Lung (tissue), 11 donors: ENCODE measurements at regions not wholly inside any gene's neighbourhood (a gene's known extent, or its start where the extent isn't known, plus 50 kb on each side); places are given as distances from the start of the nearest gene placed in this dataset.
A peak's percentile ranks its signal among the peaks of the same experiment; 100 is the strongest.

Experiments
- ATAC-seq: fragments of 200-7000 bp; cut with Tn5 transposase; one replicate; pipeline ENCODE4 v1.9.1; 2020; ENCODE audit warnings: moderate number of reproducible peaks; ENCODE audit not compliant: insufficient read depth, low FRiP score
- DNase-seq, 3 donors: peaks; one replicate each; pipeline ENCODE4 v3.0.0-alpha.2; 2013 to 2017
- H3K27ac ChIP-seq, 2 donors: one replicate each; pipeline ENCODE4 v1.5.1; 2013; ENCODE audit warnings: mild to moderate bottlenecking in 2 of 2, moderate library complexity in 2 of 2, control low read depth in 1 of 2, inconsistent platforms in 1 of 2, low read depth in 1 of 2, low read length in 1 of 2
- H3K27me3 ChIP-seq, 3 donors: one replicate each; pipeline ENCODE4 v1.5.1; 2013; ENCODE audit warnings: low read length in 2 of 3; ENCODE audit not compliant: control insufficient read depth in 3 of 3, insufficient read depth in 3 of 3
- H3K36me3 ChIP-seq, 4 donors: one replicate each; pipeline ENCODE4 v1.5.1; 2013; ENCODE audit warnings: low read length in 4 of 4, mild to moderate bottlenecking in 1 of 4, moderate library complexity in 1 of 4; ENCODE audit not compliant: control insufficient read depth in 4 of 4, insufficient read depth in 4 of 4
- H3K4me1 ChIP-seq, 5 donors: one replicate each; pipeline ENCODE4 v1.5.1; 2013; ENCODE audit warnings: low read length in 5 of 5, mild to moderate bottlenecking in 2 of 5, moderate library complexity in 1 of 5; ENCODE audit not compliant: control insufficient read depth in 5 of 5, insufficient read depth in 5 of 5
- H3K4me3 ChIP-seq: one replicate; pipeline ENCODE4 v1.5.1; 2013; ENCODE audit warnings: mild to moderate bottlenecking, control low read depth, moderate library complexity
- H3K9ac ChIP-seq, 2 donors: one replicate each; pipeline ENCODE4 v1.5.1; 2013; ENCODE audit warnings: low read length in 2 of 2, control low read depth in 1 of 2; ENCODE audit not compliant: insufficient read depth in 1 of 2
- H3K9me3 ChIP-seq, 4 donors: one replicate each; pipeline ENCODE4 v1.5.1; 2013; ENCODE audit warnings: low read length in 3 of 4, mild to moderate bottlenecking in 1 of 4, moderate library complexity in 1 of 4; ENCODE audit not compliant: control insufficient read depth in 4 of 4, insufficient read depth in 3 of 4
- WGBS, 2 donors: extraction: QIAGEN DNeasy Blood & Tissue Kit; methylation state at CpG; one replicate each; pipeline ENCODE4 v1.1.7; 2013; 5-methylcytosine and 5-hydroxymethylcytosine counted together
- TF ChIP-seq, protein P1 (sequence below): IDR thresholded peaks from 2 replicates; pipeline ENCODE4 v1.5.1; 2012; ENCODE audit warnings: mild to moderate bottlenecking; ENCODE audit errors: control extremely low read depth, extremely low read depth
- donor health status: control.
- donor health status: control.
- donor health status: Bipolar disorder and iron deficiency.
- donor health status: healthy.
- donor health status: DM: yes; HTN: yes; CAD: no.

DNA sequence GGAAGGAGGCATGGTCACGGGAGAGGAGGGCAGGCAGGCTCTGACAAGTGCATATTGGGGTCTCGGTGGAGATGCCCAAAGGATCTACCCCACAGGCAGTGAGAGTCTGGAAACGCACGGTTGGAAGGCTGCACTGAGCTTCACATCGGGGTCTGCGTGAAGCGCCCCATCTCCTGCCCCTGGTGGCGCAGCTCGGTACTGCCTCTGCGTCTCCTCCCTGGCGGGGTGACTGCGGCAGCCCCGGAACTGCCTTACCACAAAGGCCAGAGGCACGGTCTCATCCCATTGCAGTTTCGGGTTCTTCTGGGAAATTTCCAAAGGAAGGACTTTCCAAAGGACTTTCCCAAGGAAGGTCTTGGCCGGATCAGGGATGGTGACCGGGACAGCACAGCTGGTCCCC is 69.2 kb upstream of the AJAP1 start:
- H3K4me3 ChIP-seq = no peak overlapping the region
- no peak overlapping the region for H3K27ac ChIP-seq
- no peak for ATAC-seq
- H3K9ac ChIP-seq = no peak overlapping the region
- H3K36me3 ChIP-seq = no peaks in the 10 kb centered on the region
- H3K27me3 ChIP-seq = peaks cover 0 to 34% (median 14%) of the 10 kb centered on the region in 3 donors
- peaks cover 0 to 3% (median 0%) of the 10 kb centered on the region in 5 donors for H3K4me1 ChIP-seq
- peaks cover 0 to 3% (median 0%) of the 10 kb centered on the region in 4 donors for H3K9me3 ChIP-seq
- peak in 2 of 3 donors; percentile 16 to 20 for DNase-seq
- TF ChIP-seq, protein P1, sequence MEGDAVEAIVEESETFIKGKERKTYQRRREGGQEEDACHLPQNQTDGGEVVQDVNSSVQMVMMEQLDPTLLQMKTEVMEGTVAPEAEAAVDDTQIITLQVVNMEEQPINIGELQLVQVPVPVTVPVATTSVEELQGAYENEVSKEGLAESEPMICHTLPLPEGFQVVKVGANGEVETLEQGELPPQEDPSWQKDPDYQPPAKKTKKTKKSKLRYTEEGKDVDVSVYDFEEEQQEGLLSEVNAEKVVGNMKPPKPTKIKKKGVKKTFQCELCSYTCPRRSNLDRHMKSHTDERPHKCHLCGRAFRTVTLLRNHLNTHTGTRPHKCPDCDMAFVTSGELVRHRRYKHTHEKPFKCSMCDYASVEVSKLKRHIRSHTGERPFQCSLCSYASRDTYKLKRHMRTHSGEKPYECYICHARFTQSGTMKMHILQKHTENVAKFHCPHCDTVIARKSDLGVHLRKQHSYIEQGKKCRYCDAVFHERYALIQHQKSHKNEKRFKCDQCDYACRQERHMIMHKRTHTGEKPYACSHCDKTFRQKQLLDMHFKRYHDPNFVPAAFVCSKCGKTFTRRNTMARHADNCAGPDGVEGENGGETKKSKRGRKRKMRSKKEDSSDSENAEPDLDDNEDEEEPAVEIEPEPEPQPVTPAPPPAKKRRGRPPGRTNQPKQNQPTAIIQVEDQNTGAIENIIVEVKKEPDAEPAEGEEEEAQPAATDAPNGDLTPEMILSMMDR = no peak
- WGBS, 2 donors = 18 to 19% methylated on average over 17 of the region's 17 CpGs

DNA sequence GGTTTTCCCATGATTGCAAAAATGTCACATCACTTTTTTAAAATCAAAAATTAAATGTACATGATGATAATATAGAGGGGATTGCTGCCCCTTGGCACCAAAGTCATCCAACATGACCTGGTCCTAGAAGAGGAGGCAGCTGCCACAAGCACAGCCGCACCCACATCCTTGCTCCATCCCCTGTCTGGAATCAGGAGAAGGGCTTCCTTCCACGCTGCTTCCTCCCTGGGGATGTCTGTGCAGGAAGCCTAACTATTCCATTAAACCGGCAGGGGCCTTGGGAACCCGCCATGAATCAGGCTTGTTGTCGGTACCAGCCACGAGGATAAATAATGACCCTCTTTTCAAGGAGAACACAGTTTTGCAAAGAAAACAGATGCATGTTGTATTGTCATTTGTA is 68.7 kb upstream of the AJAP1 start:
- H3K4me3 ChIP-seq = no peak overlapping the region
- H3K9ac ChIP-seq = no peak overlapping the region
- 31 to 32% methylated on average over 5 to 6 of the region's 6 CpGs for WGBS, 2 donors
- H3K27me3 ChIP-seq = peaks cover 0 to 34% (median 14%) of the 10 kb centered on the region in 3 donors
- no peak overlapping the region for H3K27ac ChIP-seq
- ATAC-seq (no peak), DNase-seq (no peak)
- H3K4me1 ChIP-seq = peaks cover 0 to 3% (median 0%) of the 10 kb centered on the region in 5 donors
- peaks cover 0 to 3% (median 0%) of the 10 kb centered on the region in 4 donors for H3K9me3 ChIP-seq
- no peaks in the 10 kb centered on the region for H3K36me3 ChIP-seq
- TF ChIP-seq, protein P1 = no peak

DNA sequence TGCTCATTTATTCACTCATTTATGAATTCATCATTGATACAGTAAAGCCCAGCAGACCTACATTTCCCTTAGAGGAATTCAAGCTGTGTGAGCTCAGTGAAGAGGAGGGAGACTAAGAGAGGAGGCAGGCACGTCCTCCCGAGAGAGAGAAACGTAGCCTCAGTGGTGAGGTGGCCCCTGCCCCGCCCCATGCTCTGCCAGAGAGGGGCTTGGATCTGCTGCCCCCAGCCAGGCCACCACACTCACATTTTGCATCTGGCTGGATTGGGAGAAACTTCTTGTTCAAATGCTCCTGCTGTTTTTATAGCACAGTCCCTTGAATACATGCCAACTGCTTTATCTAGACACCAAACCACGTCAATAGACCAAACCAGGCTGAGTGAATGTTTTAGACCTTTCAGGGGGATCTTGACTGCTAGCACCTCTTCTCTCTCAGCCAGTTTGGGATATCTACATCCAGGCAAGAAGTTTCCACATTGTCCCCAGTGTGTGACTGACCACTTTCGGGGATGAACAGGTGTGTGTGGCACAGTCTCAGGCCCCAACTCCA is 67.7 kb upstream of the AJAP1 start:
- ATAC-seq = no peak

More for the DNA sequence above, 67.7 kb upstream of the AJAP1 start:
- TF ChIP-seq, protein P1 = no peak
- H3K27ac ChIP-seq = no peak overlapping the region
- H3K36me3 ChIP-seq = no peaks in the 10 kb centered on the region
- H3K9me3 ChIP-seq = peaks cover 0 to 3% (median 0%) of the 10 kb centered on the region in 4 donors
- no peak overlapping the region for H3K4me3 ChIP-seq
- 51 to 58% methylated on average over 6 of the region's 6 CpGs for WGBS, 2 donors
- no peak for DNase-seq
- peaks cover 0 to 3% (median 0%) of the 10 kb centered on the region in 5 donors for H3K4me1 ChIP-seq
- H3K9ac ChIP-seq = no peak overlapping the region
- peaks cover 0 to 34% (median 14%) of the 10 kb centered on the region in 3 donors for H3K27me3 ChIP-seq
